NCI-H1105 (cell line): ENCODE measurements at regions not wholly inside any gene's neighbourhood (a gene's known extent, or its start where the extent isn't known, plus 50 kb on each side); places are given as distances from the start of the nearest gene placed in this dataset.

ENCODE experiments used
- DNase-seq: peaks from one replicate; lab custom pipeline; 2025; lab: John Stamatoyannopoulos, UW

- no peak for DNase-seq
These were observed 321.3 kb downstream of the BLID start for GRCh38 chr11:121794671-121795141.

- DNase-seq, result no peak
These were observed 322.1 kb downstream of the BLID start for GRCh38 chr11:121793916-121794315.

DNA sequence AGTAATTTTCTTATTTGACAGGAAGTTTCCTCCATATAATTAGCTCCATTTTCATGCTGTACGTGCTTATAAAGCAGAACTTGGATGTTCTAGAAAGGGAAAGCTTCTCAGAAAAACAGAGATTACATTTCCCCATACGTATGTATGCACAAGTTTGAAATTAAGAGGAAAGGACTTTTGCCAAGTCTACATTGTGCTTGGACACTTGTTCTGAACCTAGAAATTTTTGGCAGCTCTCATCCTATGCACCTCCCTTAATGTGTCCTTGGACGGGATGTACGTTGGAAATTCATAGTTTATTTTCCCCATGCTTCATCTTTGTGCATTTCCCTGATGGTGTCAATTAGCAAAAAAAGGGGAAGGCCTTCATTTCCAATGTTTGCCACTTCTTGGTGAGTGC is 322.7 kb downstream of the BLID start:
- DNase-seq, result no peak

DNA sequence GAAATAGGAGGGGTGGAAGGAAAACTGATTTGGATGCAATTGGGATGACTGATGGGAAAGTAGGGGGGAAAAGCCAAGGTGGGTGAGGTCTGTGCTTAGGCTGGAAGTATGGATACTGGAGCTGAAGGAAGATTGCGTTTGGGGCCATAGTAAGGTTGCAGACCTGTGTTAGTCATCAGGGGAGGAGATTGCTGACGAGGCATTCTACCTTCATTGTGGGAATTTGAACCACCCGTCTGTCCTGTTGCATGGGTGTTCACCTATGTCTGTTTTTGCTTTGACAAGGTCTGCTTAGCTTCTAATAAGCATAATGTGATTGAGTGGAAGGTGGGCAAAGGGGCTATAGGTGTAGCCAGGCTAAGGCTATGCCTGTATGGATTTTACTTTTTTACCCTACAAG is 323.8 kb downstream of the BLID start:
- DNase-seq, result no peak

GRCh38 chr11:121790430-121790829 is 325.6 kb downstream of the BLID start:
- DNase-seq, result no peak

DNA sequence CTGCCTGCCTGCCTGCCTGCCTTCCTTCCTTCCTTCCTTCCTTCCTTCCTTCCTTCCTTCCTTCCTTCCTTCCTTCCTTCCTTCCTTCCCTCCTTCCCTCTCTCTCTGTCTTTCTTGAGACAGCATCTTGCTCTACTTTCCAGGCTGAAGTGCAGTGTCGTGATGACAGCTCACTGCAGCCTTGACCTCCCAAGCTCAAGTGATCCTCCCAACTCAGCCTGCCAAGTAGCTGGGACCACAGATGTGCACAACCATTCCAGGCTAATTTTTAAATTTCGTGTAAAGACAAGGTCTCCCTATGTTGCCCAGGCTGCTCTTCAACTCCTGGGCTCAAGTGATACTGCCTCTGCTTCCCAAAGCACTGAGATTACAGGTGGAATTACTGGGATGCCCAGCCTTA is 328.2 kb upstream of the SORL1-AS1 start:
- no peak for DNase-seq

- DNase-seq, result no peak
These were observed 324.3 kb upstream of the SORL1-AS1 start for GRCh38 chr11:121777056-121777455.

- DNase-seq, result no peak
These were observed 322.5 kb upstream of the SORL1-AS1 start for GRCh38 chr11:121775276-121775675.

- peak; percentile 36 for DNase-seq
These were observed 320.3 kb upstream of the SORL1-AS1 start for GRCh38 chr11:121773076-121773475.

GRCh38 chr11:121770939-121771595 is 318.3 kb upstream of the SORL1-AS1 start:
- DNase-seq, result no peak

DNA sequence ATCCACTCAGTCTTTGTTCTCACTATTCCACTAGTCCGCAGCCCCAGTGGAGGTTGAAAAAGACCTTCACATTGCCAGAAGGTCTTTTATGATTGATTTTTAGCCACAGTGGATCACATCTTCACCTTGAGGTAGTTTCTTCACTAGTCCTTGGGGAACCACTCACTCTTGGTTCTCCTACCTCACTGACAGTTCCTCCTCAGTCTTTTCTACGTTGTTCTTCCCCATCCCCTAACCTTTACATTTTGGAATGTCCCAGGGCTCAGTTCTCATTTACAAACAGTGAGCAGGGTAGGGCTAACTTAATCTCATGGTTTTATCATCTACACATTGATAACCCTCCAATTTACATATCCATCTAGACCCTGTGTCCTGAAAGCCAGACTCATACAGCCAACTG is 316.4 kb upstream of the SORL1-AS1 start:
- no peak for DNase-seq

- DNase-seq, result no peak
These were observed 314.7 kb upstream of the SORL1-AS1 start for GRCh38 chr11:121767433-121767832.

GRCh38 chr11:121766991-121767390 is 314.2 kb upstream of the SORL1-AS1 start:
- DNase-seq, result no peak

DNA sequence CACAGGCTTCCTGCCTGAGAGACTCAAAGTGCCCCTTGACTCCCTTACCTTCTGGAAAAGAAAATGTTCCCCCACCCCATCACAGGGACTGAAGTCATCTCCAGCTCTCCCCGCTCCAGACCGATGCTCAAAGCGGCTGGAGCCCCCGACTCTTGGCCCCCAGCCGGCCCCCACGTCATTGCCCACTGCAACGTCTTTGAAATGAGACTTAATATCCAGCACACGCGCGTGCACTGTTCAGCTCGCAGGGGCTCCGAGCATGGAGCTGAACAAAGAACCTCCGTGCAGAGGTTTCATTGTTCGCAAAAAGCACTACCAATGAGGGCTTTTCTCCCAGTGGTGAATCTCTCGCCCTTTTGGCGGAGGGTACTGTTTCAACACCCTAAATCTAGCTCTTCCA is 313.4 kb upstream of the SORL1-AS1 start:
- DNase-seq, result no peak

GRCh38 chr11:121763526-121763925 is 310.8 kb upstream of the SORL1-AS1 start:
- DNase-seq, result no peak

GRCh38 chr11:121762820-121763219 is 310.1 kb upstream of the SORL1-AS1 start:
- DNase-seq, result peak; percentile 96

- no peak for DNase-seq
These were observed 308.4 kb upstream of the SORL1-AS1 start for GRCh38 chr11:121761186-121761585.

DNA sequence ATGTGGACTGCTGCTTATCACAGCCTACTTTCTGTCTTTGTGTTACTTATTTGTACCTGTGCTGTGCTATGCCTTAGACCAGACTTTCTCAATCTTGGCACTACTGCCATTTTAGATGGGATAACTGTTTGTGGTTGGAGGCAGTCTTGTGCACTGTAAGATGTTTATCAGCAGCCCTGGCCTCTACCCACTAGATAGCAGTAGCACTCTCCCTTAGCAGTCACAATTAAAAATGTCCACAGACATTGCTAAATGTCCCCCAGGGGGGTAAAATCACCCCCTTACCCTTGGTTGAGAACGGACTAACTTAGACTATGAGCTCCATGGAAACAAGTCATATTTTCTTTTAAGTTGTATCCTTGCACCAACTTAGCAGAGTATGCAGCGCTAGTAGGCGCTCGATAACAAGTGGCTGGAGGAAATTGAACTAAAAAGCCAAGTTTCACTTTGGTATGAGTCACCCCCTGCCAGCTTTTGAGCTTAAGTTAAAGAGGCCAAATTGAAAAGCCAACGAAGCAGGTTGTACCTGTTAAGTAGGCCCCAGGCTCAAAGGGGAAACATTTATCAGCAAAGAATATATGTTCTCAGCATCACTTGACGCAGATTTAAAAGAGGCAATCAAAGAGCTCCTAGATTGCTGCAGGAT is 304.8 kb upstream of the SORL1-AS1 start:
- no peak for DNase-seq

GRCh38 chr11:121755906-121756305 is 303.1 kb upstream of the SORL1-AS1 start:
- DNase-seq, result no peak

- no peak for DNase-seq
These were observed 302.4 kb upstream of the SORL1-AS1 start for GRCh38 chr11:121755191-121755590.

- DNase-seq, result no peak
These were observed 301.8 kb upstream of the SORL1-AS1 start for GRCh38 chr11:121754598-121754997.

DNA sequence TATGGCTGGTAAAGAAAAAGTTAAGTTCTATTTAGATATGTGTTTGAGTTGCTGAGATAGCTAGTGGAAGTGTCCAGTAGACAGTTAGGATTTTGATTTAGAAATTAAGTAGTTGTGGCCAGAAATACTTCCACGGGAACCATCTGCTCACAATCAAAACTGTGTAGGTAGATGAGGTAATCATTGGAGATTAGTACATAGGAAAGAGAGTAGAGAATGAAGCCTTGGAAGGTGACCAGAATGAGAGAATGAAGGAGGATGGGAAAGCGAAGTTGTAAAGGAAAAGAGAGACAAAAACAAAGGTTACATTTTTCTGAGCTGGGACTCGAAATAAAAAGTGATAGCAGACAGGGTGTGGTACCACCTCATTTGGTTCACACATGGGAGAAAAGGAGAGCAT is 296.9 kb upstream of the SORL1-AS1 start:
- no peak for DNase-seq

DNA sequence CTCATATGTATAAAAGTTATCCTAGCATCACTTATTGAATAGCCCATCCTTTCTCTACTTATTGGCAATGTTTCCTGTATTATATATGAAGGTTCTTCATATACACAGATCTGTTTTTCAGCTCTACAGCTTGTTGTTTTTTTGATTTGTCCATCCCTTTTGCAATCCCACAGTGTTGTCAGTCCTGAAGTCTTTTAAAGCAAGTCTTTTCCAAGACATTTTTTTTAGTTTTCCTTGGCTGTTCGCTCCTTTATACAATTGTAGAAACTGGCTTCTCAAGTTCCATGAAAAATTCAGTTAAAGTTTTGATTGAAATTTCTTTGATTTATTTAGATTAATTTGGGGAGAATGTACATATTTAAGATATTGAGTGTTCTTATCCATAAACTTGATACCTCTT is 295.3 kb upstream of the SORL1-AS1 start:
- DNase-seq, result no peak

DNA sequence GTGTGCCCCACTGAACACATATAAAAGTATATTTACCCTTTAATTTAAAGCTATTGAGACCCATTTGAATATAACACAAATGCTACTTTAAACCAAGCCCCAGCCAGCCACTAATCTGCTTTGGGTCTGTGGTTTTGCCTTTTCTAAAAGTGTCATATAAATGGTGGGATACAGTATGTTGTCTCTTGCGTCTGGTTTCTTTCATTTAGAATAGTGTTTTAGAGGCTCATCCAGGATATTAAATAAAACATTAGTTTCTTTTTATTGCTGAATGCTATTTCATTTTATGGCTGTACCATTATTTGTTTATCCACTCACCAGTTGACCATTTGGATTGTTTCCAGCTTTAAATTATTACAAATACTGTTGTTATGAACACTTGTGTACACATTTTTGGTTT is 290.5 kb upstream of the SORL1-AS1 start:
- no peak for DNase-seq
